AML-193 (cell line): ENCODE measurements at regions not wholly inside any gene's neighbourhood (a gene's known extent, or its start where the extent isn't known, plus 50 kb on each side); places are given as distances from the start of the nearest gene placed in this dataset.
"Not testable (repeated sequence)": the region's sequence is repeated elsewhere in the genome, so short reads cannot be mapped to it uniquely, and the experiment has no call there.

ENCODE experiments used
- DNase-seq, 2 experiments: peaks; one replicate each; lab custom pipeline; 2025; lab: John Stamatoyannopoulos, UW

DNA sequence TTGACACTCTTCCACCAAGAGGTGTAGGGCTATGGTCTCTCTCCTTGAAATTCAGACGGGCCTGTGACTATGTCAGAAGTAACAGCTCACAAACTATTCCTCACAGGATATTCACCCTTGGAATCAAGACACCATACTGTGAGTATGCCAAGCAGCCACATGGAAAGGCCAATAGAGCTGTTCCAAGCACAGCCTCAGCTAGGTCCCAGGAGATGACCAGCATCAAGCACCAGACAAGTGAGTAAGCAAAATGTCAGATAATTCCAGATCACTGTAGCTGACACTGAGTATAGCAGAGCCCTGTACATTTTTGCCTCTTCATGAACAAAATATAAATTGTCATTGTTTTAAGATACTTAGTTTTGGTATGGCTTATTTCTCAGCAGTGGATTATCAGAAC lies 88.1 kb upstream of the KCND2 start:
- no peak for DNase-seq

DNA sequence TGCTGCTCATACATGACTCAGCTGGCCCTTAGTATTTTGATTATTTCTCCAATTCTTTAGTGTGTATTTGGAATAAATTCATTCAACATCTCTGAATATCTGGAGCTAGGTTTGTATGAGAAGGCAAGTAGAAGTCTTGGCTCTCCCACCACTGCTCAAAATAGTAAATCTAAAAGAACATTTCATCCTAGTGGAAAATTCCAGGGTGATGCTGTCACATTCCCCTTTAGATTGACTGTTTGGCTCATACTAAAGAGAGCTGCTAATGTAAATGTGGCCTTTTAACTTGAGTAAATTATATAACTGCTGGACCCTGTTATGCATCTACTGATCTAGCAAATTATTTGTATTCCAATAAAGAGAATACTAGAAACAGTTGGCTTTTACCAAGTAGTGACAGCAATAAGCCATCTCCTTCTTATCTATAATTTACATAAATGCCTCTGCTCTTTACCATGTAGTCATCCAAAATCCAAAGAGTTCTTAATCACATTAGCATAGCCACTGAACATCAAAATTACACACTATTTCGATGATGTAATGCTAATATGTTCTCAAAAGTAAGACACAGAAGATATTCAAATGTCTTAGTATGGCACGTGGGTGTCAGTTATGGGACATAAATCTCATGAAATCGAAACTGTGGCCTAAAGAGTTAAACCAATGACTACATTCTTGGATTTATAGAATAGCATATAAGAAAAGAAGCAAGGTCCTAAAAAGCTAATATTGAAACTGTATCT lies 86.9 kb upstream of the KCND2 start:
- DNase-seq, result no peak

DNA sequence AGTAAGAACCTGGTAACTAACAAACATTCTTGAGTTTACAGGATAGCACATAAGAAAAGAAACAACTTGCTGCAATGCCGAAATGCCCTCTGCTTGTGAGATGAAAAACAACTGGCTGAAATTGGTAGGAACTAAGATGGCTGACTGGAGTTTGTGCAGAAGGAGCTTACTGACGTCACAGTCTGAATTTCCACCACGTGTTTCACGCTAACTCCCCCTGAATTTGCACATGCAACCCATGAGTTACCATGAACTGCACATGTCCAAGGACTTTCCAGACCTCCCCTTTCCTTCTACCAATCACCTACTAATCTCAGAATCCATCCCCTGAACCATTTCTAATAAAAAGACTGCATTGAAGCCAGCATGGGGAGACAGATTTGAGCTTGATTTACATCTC lies 86.3 kb upstream of the KCND2 start:
- no peak for DNase-seq

- DNase-seq, result no peak
These were observed 83.4 kb upstream of the KCND2 start for GRCh38 chr7:120189623-120190022.

DNA sequence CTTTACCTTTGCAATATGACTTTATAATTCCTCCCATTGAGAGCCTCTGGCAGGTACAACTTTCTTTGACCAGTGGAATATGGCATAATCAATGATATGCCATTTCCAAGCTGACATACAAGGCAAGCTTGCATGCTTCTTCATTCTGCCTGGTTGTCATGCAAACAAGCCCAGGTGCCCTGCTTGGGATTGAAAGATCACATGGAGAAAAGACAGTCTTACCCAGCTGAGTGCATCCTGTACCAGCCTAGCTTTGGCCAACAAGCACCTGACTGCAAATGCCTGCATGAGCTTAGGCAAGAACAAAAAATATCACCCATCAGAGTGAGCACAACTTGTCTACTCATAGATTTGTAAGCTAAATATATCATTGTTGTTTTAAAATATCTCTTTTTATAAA lies 82.9 kb upstream of the KCND2 start:
- no peak for DNase-seq

- DNase-seq, result no peak
These were observed 82.4 kb upstream of the KCND2 start for GRCh38 chr7:120190566-120190965.

DNA sequence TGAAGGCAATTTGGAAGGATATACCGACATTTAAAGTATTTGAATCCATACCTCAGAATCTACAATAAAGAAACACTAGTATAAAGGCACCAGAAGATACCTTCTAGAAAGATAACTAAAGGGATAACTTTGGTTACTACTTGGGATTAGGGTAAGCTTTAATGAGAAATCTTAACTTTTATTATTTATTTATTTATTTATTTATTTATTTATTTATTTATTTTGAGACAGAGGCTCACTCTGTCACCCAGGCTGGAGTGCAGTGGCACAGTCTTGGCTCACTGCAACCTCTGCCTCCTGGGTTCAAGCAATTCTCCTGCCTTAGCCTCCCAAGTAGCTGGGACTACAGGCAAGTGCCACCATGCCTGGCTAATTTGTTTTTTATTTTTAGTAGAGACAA lies 81.6 kb upstream of the KCND2 start:
- DNase-seq, result not testable (repeated sequence)

DNA sequence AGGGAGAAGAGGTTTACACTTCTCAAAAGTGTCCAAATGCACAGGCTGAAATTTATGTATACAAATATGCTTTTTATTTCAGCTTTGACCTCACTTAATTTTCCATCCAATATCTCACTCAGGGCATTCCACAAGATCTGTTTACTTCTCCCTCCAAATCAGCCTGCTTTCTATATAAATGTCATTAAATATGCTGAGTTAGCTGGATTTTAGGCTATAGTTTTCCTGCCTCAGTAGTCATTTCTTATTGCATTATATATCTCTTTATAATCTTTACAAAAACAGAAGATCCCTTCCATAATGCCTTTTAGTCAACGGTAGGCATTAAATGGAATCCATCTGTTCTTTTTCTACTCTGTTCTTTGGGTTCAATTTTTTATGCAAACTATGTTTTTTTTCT lies 71.7 kb upstream of the KCND2 start:
- no peak for DNase-seq

- DNase-seq, result no peak
These were observed 67.9 kb upstream of the KCND2 start for GRCh38 chr7:120205101-120205500.

- no peak for DNase-seq
These were observed 65.9 kb upstream of the KCND2 start for GRCh38 chr7:120207037-120207436.

GRCh38 chr7:120215654-120216053 lies 57.3 kb upstream of the KCND2 start:
- no peak for DNase-seq

DNA sequence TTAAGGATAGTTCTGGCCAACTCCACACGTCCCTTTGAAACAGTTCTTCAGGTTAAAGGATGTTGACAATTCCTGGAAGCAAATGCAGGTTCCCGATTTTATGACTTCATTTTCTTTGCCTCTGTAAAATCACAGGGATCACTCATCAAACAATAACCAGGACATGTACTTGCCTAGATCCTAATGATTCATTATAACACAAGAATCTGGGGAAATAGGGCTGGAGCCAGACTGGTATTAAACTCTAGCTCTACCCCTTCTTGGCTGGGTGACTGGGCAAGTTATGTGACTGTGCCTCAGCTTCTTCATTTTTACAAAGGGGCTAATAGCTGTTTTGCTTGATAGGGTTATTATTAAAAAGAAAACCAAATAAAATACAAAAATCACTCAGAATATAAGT lies 56.0 kb upstream of the KCND2 start:
- no peak for DNase-seq

GRCh38 chr7:120218712-120219111 lies 54.3 kb upstream of the KCND2 start:
- no peak for DNase-seq

- DNase-seq, result no peak
These were observed 51.3 kb upstream of the KCND2 start for GRCh38 chr7:120221666-120222065.
